Progenitor cell of endocrine pancreas (in vitro differentiated cells): ENCODE measurements at regions not wholly inside any gene's neighbourhood (a gene's known extent, or its start where the extent isn't known, plus 50 kb on each side); places are given as distances from the start of the nearest gene placed in this dataset.

Experiments used
- DNase-seq: peaks from one replicate; pipeline ENCODE4 v3.0.0; 2021; ENCODE audit warnings: low spot score; ENCODE audit not compliant: unreplicated experiment
- H3K27ac Mint-ChIP-seq: 2 replicates; pipeline ENCODE4 v1.8.0; 2021; ENCODE audit warnings: mild to moderate bottlenecking, moderate library complexity, mixed read lengths
- H3K27me3 Mint-ChIP-seq: 2 replicates; pipeline ENCODE4 v1.8.0; 2021; ENCODE audit warnings: mixed read lengths
- H3K36me3 Mint-ChIP-seq: 2 replicates; pipeline ENCODE4 v1.8.0; 2022; ENCODE audit warnings: mixed read lengths; ENCODE audit not compliant: insufficient read depth
- H3K4me1 Mint-ChIP-seq: 2 replicates; pipeline ENCODE4 v1.8.0; 2021; ENCODE audit warnings: low read depth, mixed read lengths
- H3K4me3 Mint-ChIP-seq: 2 replicates; pipeline ENCODE4 v1.8.0; 2021; ENCODE audit warnings: low read depth, mild to moderate bottlenecking, moderate library complexity, mixed read lengths
- H3K9me3 Mint-ChIP-seq: 2 replicates; pipeline ENCODE4 v1.8.0; 2021; ENCODE audit warnings: low read depth, mixed read lengths
- TF ChIP-seq, protein P1 (sequence below): fragments of 200-600 bp; sonication (generic); IDR thresholded peaks from one replicate; pipeline ENCODE4 v1.5.0; 2021; ENCODE audit warnings: antibody characterized with exemption, mild to moderate bottlenecking; ENCODE audit not compliant: unreplicated experiment

DNA sequence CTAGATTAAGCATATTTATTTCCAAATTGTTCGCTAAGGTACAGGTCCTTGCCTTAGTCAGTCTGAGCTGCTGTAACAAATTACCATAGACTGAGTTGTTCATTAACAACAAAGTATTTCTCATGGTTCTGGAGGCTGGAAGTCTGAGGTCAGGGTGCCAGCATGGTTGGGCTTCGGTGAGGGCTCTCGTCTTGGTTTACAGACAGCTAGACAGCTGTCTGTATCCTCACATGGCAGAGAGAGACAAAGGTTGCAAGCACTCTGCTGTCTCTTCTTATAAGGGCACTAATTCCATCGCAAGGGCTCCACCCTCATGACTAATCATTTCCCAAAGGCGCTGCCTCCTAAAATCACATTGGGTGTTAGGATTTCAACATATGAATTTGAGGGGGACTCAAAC lies 115.3 kb upstream of the GMDS start:
- Mint-ChIP-seq H3K27me3 (no peaks in the 10 kb centered on the region), H3K4me3 (no peak overlapping the region), H3K27ac (no peak overlapping the region), H3K4me1 (peaks cover 1% of the 10 kb centered on the region), H3K36me3 (peaks cover 1% of the 10 kb centered on the region), H3K9me3 (no peaks in the 10 kb centered on the region)
- TF ChIP-seq, protein P1, sequence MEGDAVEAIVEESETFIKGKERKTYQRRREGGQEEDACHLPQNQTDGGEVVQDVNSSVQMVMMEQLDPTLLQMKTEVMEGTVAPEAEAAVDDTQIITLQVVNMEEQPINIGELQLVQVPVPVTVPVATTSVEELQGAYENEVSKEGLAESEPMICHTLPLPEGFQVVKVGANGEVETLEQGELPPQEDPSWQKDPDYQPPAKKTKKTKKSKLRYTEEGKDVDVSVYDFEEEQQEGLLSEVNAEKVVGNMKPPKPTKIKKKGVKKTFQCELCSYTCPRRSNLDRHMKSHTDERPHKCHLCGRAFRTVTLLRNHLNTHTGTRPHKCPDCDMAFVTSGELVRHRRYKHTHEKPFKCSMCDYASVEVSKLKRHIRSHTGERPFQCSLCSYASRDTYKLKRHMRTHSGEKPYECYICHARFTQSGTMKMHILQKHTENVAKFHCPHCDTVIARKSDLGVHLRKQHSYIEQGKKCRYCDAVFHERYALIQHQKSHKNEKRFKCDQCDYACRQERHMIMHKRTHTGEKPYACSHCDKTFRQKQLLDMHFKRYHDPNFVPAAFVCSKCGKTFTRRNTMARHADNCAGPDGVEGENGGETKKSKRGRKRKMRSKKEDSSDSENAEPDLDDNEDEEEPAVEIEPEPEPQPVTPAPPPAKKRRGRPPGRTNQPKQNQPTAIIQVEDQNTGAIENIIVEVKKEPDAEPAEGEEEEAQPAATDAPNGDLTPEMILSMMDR, result no peak
- DNase-seq, result no peak

DNA sequence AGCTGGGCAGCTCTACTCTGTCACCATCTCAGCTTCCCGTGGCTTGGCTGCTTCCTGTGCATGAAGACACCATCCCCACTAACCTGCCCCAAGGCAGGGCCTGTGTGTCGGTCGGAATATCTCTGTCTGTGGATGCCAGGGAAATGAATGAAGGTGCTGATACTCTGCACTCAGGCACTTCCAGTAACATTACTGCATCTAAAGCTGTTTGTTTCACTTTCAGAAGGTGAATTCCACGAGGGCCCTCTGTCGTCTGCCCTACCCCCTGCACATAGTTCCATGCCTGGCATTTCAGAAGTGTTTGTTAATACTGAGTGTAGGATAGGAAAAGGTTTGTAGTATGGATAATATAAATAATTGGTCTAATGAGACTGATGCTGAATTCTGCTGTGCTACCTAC lies 114.7 kb upstream of the GMDS start:
- TF ChIP-seq, protein P1, result no peak
- H3K27me3 Mint-ChIP-seq, result no peaks in the 10 kb centered on the region
- H3K4me3 Mint-ChIP-seq, result no peak overlapping the region
- H3K9me3 Mint-ChIP-seq, result no peaks in the 10 kb centered on the region
- no peak for DNase-seq
- H3K4me1 Mint-ChIP-seq, result peaks cover under 1% of the 10 kb centered on the region
- no peak overlapping the region for H3K27ac Mint-ChIP-seq
- H3K36me3 Mint-ChIP-seq, result peaks cover 1% of the 10 kb centered on the region

DNA sequence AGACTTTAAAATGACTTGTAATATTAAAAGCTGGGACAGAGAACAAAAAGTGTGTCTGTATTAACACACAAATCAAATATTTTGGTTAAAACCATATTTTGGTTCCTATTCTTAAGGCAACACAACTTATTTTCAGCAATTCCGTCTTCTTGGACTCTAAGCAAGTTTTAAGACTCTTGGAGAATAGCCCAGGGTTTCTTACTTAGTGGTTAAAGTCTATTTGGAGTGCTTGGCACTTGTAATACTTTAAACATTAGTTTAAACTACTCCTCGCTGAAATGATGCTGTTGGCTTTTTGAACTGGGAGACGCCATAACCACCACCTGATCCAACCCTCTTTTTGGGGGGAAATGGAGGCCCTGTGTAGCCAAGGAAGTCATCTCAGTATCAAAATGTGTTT lies 109.7 kb upstream of the GMDS start:
- Mint-ChIP-seq H3K4me1 (peaks cover 14% of the 10 kb centered on the region), H3K36me3 (no peaks in the 10 kb centered on the region), H3K4me3 (no peak overlapping the region), H3K9me3 (no peaks in the 10 kb centered on the region), H3K27ac (no peak overlapping the region), H3K27me3 (no peaks in the 10 kb centered on the region)
- no peak for DNase-seq
- TF ChIP-seq, protein P1, result no peak

DNA sequence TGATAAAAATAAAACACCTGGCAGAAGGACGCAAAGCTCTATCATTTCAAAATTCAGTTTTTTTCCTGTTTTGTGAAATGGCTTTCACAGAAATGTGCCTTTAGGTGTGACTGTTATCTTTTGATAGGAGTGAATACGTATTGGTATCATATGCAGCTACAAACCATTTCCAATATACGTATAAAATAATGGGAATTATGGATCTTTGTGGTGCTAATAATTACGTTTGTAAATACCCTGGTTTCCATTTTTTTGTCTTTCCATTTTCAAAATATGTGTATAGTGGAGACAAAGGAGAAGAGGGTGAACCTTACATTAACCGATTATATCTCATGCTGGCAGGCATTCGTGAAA lies 108.7 kb upstream of the GMDS start:
- Mint-ChIP-seq H3K4me1 (peaks cover 14% of the 10 kb centered on the region), H3K27me3 (no peaks in the 10 kb centered on the region), H3K36me3 (no peaks in the 10 kb centered on the region), H3K27ac (no peak overlapping the region), H3K4me3 (no peak overlapping the region), H3K9me3 (no peaks in the 10 kb centered on the region)
- TF ChIP-seq, protein P1, result no peak
- no peak for DNase-seq

DNA sequence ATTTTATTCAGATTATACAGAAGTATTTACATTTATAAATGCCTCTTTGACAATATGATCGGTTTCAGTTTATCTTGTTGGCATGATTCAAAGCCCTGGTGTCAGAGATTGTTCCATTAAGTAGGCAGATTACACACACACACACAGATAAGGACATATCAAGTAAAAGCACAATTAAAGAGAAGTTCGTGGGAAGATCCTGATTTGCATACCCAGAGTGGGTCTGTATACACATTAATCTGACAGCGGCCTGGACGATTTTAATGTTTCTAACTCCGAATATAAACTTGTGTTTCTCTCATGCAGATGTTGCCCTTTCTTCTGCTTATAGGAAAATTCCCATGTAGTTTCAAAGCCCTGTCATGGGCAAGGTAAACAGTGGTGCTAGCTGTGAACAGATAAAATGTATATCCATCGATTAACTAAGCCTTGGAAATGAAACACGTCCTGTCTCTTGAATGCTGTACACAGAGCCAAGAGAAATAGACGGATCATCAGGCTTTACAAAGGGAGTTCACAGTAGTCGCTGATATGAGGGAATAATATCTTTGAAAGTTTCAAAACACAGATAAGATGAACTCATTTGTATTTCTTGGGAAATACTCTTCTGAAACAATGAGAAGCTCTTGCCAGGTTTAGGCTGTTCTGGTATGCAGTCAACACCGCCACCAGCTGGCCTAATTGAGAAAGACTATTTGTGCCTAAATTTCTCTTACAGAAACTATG lies 108.2 kb upstream of the GMDS start:
- no peaks in the 10 kb centered on the region for H3K9me3 Mint-ChIP-seq
- peak overlapping the region; percentile 15 for H3K27ac Mint-ChIP-seq
- H3K4me3 Mint-ChIP-seq, result no peak overlapping the region
- peak; percentile 49 for DNase-seq
- no peaks in the 10 kb centered on the region for H3K36me3 Mint-ChIP-seq
- TF ChIP-seq, protein P1, result peak; percentile 91
- H3K4me1 Mint-ChIP-seq, result peaks cover 14% of the 10 kb centered on the region
- no peaks in the 10 kb centered on the region for H3K27me3 Mint-ChIP-seq
